Adipocyte (in vitro differentiated cells): ENCODE measurements at regions not wholly inside any gene's neighbourhood (a gene's known extent, or its start where the extent isn't known, plus 50 kb on each side); places are given as distances from the start of the nearest gene placed in this dataset.

Source experiments
- DNase-seq: peaks from one replicate; pipeline ENCODE4 v3.0.0-alpha.2; 2015; ENCODE audit warnings: low read depth
- H3K27me3 ChIP-seq: replicated peaks from 2 replicates; pipeline ENCODE4 v1.7.0; 2013; ENCODE audit warnings: mild to moderate bottlenecking, low read length, moderate library complexity; ENCODE audit not compliant: control insufficient read depth, insufficient read depth
- H3K36me3 ChIP-seq: 2 replicates; pipeline ENCODE4 v1.7.0; 2013; ENCODE audit warnings: low read length, mild to moderate bottlenecking, moderate library complexity; ENCODE audit not compliant: control insufficient read depth, insufficient read depth, severe bottlenecking
- H3K4me1 ChIP-seq: 2 replicates; pipeline ENCODE4 v1.7.0; 2013; ENCODE audit warnings: mild to moderate bottlenecking, low read length, moderate library complexity; ENCODE audit not compliant: control insufficient read depth, insufficient read depth
- H3K4me3 ChIP-seq: 2 replicates; pipeline ENCODE4 v1.7.0; 2013; ENCODE audit warnings: mild to moderate bottlenecking, low read length, moderate library complexity
- H3K9ac ChIP-seq: 2 replicates; pipeline ENCODE4 v1.7.0; 2013; ENCODE audit warnings: mild to moderate bottlenecking, low read length, moderate library complexity
- H3K9me3 ChIP-seq: 2 replicates; pipeline ENCODE4 v1.7.0; 2013; ENCODE audit warnings: mild to moderate bottlenecking, low read length, moderate library complexity; ENCODE audit not compliant: control insufficient read depth

DNA sequence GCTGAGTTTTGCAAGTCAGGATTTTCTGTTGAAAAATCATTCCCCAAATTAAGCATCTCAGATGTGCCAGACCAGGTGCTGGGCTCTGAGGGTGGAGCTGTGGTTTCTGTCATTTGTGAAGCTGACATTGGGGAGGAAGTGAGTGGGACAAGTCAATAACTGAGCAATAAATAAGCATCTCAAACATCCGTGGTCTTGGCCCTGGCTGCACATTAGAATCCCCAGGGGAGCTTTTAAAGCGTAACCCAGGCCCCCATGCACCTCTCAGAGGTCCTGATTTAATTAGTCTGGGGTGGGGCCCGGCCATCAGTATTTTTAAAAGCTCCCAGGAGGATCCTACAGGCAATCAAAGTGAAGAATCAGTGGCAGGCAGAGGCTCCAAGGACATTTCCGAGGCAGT, 420.0 kb downstream of the MN1 start:
- Histone ChIP-seq H3K27me3 (peaks cover 72% of the 10 kb centered on the region), H3K36me3 (no peaks in the 10 kb centered on the region), H3K9ac (no peak overlapping the region), H3K4me3 (no peak overlapping the region), H3K4me1 (no peaks in the 10 kb centered on the region), H3K9me3 (no peaks in the 10 kb centered on the region)
- no peak for DNase-seq

DNA sequence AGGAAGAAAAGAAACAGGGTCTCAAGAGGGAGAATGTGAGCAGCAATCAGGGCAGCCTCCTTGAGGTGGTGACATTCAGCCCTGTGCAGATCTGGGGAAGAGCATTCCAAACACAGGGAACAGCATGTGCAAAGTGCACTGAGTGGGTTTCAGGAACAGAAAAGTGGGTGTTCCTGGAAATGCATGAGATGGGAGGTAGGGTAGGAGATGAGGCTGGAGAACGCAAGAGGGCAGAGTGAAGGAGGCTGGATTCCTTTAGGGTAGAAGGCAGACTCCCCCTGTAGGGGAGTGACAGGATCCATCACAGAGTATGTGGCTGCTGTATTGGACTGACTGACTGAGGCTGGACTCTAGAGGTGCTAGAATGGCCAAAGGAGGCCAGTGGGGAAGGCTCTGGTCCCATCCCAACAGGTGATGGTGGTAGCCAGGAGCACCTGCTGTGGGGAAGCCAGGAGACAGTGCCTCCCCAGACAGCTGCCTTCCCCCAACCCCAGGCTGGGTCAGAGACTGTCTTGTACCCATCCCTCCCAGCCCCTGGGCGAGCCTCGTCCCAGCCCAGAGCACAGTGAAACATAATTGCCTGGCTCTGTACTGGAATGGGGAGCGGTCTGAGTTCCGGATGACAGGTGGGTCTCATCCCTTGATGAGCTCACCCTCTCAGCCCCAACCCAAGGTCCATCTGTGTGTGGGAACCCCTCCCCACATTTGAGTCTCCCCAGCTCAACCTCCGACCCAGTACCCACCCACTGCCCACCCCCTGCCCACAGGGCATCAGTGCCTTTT, 419.4 kb downstream of the MN1 start:
- Histone ChIP-seq H3K4me3 (no peak overlapping the region), H3K9ac (no peak overlapping the region), H3K9me3 (no peaks in the 10 kb centered on the region), H3K4me1 (no peaks in the 10 kb centered on the region), H3K27me3 (peaks cover 78% of the 10 kb centered on the region), H3K36me3 (no peaks in the 10 kb centered on the region)
- no peak for DNase-seq

DNA sequence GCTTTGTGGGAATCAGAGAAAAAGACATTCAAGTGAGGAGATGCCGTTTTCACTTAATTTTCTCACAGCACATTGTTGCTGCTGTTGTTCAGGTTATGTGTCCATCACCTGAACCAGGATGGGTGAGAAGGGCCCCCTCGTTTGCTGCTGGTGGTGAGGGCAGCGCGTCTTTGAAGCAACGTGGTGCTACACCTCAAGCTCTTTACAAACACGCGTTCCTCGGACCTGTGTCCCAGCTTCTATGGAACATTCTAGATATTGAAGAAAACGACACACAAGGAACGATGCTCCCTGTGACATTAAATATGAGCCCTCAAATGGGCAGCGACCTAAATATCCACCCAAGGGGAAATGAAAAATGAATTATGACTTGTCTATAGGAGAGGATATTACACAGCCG, 418.6 kb downstream of the MN1 start:
- H3K9ac ChIP-seq, result no peak overlapping the region
- no peaks in the 10 kb centered on the region for H3K9me3 ChIP-seq
- no peaks in the 10 kb centered on the region for H3K4me1 ChIP-seq
- no peak overlapping the region for H3K4me3 ChIP-seq
- H3K36me3 ChIP-seq, result no peaks in the 10 kb centered on the region
- H3K27me3 ChIP-seq, result peaks cover 83% of the 10 kb centered on the region
- DNase-seq, result no peak

DNA sequence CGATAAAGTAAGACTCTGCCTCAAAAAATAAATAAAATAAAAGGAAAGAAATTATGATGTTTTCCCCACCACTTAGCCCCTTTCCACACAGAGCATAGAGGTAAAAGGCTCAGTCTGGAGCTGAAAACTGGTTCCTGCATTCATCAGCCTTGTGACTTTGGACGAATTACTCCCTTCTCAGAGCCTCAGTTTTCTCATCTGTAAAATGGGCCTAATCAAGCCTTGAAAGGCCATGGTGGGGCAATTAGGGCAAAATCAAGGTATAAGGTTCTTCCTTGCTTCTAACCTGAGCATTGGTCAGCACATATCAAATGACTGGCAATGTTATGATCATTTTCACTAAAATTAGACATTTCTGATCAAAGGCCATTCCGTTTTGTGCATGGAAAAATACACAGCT, 417.7 kb downstream of the MN1 start:
- H3K9me3 ChIP-seq, result no peaks in the 10 kb centered on the region
- peaks cover 90% of the 10 kb centered on the region for H3K27me3 ChIP-seq
- H3K9ac ChIP-seq, result no peak overlapping the region
- no peak overlapping the region for H3K4me3 ChIP-seq
- DNase-seq, result no peak
- H3K4me1 ChIP-seq, result no peaks in the 10 kb centered on the region
- H3K36me3 ChIP-seq, result no peaks in the 10 kb centered on the region

DNA sequence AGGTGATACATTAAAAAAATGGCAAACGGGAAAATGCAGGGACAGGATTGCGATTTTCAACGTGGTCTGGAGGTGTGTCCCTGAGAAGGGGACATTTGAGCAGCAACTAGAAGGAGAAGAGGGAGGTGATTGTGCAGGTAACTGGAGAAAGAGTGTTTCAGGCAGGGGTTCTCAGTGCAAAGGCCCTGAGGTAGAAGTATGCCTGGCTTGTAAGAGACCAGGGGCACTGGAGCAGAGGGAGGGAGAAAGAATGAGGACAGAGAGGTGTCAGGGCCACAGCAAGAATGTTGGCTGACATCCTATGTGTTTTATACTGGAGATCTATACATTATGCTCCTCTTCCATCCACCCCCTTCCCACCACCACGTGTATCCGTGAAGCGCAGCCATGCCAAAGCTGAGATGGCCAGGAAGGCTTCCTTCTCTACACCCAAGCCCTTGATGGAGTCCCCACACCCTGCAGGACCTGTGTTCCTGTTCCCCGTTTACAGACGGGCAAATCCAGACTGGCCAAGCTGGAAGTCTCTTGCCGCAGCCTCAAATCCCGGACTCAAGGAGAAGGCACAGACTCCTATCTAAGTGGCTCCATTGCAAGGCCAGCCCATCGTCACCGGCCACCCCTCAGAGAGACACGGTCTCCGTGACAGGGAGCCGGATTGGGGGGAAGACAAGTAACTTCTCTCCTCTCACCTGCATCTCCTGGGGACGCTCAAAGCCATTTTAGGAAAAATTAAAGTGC, 416.1 kb downstream of the MN1 start:
- H3K4me1 ChIP-seq, result peaks cover 2% of the 10 kb centered on the region
- H3K27me3 ChIP-seq, result peaks cover 84% of the 10 kb centered on the region
- H3K9ac ChIP-seq, result no peak overlapping the region
- no peaks in the 10 kb centered on the region for H3K36me3 ChIP-seq
- H3K9me3 ChIP-seq, result no peaks in the 10 kb centered on the region
- no peak overlapping the region for H3K4me3 ChIP-seq
- DNase-seq, result no peak

DNA sequence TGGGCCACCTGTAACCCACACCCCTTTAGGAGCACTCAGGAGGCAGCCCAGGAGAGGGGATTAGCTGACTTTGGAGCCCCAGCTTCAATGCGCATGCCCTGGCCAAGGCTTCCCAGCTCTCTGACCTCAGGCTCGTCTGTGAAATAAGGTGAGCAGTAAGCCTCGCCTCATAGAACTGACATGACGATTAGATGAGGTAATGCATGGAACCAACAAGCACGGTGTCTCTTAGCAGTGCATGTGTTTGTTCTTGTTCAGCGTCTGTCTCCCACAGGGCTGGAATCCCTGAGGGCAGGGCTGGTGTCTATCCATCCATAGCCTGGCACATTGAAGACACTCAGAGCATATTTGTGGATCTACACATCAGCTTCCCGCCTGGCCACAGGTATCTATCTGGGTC, 415.4 kb downstream of the MN1 start:
- peaks cover 77% of the 10 kb centered on the region for H3K27me3 ChIP-seq

DNA sequence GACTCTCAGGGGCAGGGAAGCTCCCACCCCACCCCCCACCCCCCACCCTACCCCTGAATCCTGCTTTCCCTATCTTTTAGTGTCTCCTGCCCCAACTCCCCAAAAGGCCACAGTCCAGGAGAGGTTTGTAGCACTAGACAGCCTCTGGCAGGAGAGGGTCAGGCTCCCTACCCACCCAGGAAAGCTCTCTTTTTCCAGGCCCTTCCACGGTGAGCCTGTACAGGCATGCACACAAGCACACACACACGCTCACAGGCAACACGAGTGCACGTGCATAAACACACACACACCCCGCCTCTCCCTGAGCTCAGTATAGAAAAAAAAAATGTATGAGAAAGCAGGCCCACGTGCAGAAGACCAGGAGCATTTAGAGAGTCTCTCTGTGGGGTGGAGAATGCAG, 414.0 kb downstream of the MN1 start:
- Histone ChIP-seq H3K4me3 (no peak overlapping the region), H3K9ac (no peak overlapping the region), H3K4me1 (peaks cover 11% of the 10 kb centered on the region), H3K9me3 (no peaks in the 10 kb centered on the region), H3K36me3 (no peaks in the 10 kb centered on the region), H3K27me3 (peaks cover 64% of the 10 kb centered on the region)
- DNase-seq, result no peak

More for the DNA sequence above, 415.4 kb downstream of the MN1 start:
- no peaks in the 10 kb centered on the region for H3K9me3 ChIP-seq
- no peak for DNase-seq
- no peak overlapping the region for H3K9ac ChIP-seq
- H3K36me3 ChIP-seq, result no peaks in the 10 kb centered on the region
- no peak overlapping the region for H3K4me3 ChIP-seq
- H3K4me1 ChIP-seq, result peaks cover 8% of the 10 kb centered on the region

DNA sequence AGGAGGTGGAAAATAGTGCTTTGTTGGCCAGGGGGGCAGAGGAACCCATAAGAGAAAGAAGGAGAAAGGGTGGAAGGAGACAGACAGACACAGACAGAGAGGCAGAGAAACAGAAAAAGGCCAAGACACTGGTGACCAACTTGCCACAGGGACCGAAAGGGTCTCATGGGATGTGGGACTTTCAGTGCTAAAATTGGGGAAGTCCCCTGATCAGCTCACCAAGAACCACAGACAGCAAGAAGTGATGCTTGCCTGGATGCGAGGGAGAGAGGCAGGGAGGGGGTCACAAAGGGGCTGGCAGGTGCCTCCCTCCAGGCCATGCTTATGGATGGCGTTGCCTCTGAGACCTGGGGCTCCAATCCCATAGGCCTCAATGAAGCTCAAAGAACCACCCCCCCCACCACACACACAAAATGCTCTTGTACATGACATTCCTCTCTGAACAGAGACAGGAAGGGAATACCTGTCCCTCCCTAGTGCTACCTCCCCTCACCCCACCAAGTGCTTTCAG, 413.4 kb downstream of the MN1 start:
- H3K4me1 ChIP-seq, result peaks cover 11% of the 10 kb centered on the region
- H3K4me3 ChIP-seq, result no peak overlapping the region
- H3K36me3 ChIP-seq, result no peaks in the 10 kb centered on the region
- H3K9me3 ChIP-seq, result no peaks in the 10 kb centered on the region
- no peak overlapping the region for H3K9ac ChIP-seq
- H3K27me3 ChIP-seq, result peaks cover 59% of the 10 kb centered on the region
- DNase-seq, result no peak

DNA sequence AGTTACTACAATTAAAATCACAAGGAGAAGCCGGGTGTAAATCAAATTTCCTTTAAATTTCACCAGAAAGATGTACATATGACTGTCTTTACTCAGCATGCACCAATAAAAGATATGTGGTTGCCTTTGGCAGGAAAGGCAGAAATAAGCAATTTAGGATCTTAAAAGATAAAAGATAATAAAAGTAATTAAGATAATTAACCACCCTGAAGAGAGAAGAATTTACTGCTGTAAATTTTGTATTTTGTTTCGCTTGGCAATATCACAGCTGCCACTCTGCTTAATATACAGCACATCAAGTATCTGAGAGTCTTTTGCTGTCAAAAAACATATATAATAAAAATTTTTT, 411.9 kb downstream of the MN1 start:
- Histone ChIP-seq H3K9ac (no peak overlapping the region), H3K27me3 (peaks cover 48% of the 10 kb centered on the region), H3K4me3 (no peak overlapping the region), H3K36me3 (no peaks in the 10 kb centered on the region), H3K4me1 (peaks cover 11% of the 10 kb centered on the region), H3K9me3 (no peaks in the 10 kb centered on the region)
- DNase-seq, result no peak

DNA sequence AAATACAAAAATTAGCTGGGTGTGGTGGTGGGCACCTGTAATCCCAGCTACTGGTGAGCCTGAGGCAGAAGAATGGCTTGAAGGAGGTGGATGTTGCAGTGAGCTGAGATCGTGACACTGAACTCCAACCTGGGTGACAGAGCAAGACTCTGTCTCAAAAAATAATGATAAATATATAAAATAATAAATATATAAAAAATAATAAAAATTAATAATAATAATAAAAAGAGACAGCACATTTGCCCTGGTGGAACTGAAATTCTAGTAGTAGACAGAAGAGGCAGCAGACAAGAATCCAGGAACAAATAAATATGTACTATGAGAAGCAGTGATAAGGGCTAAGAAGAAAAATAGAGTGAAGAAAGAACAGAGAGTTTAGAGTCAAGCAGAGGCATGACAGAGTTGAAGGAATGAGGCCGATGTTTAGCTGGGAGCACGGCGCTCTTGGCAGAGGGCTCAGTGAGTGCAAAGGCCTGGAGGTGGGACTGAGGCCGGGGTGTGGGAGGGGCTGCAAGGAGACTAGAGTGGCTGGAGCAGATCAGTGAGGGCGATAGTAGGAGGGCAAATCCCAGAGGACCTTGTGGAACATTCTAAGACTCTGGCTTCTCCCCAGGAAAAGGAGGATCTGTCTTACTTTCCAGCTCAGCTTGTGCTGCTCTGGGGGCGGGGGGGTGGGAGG, 410.3 kb downstream of the MN1 start:
- peak; percentile 22 for DNase-seq
- Histone ChIP-seq H3K27me3 (peaks cover 33% of the 10 kb centered on the region), H3K36me3 (no peaks in the 10 kb centered on the region), H3K9ac (no peak overlapping the region), H3K4me1 (peaks cover 11% of the 10 kb centered on the region), H3K4me3 (no peak overlapping the region), H3K9me3 (no peaks in the 10 kb centered on the region)

DNA sequence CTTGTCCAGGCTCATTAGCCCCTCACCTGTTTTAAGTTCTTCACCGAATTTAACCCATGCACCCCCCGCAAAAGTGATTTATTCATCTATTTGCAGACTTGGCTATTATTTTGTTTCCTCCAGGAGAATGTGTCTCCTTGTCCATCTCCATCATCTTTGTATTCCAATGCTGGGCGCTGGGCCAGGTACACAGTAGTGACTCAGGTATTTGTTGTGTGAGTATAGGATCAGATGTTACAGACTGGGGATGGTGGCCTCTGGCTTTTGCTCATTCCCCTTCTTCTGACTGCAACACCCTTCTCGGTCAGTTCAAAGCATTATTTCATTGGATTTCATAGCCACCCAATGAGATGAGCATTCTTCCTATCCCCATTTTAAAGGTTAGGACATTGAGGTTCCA, 408.2 kb downstream of the MN1 start:
- peaks cover 14% of the 10 kb centered on the region for H3K27me3 ChIP-seq
- H3K9me3 ChIP-seq, result no peaks in the 10 kb centered on the region
- H3K36me3 ChIP-seq, result no peaks in the 10 kb centered on the region
- no peak for DNase-seq
- no peak overlapping the region for H3K9ac ChIP-seq
- H3K4me3 ChIP-seq, result no peak overlapping the region
- peaks cover 27% of the 10 kb centered on the region for H3K4me1 ChIP-seq
